HepG2 (cell line): ENCODE measurements at regions not wholly inside any gene's neighbourhood (a gene's known extent, or its start where the extent isn't known, plus 50 kb on each side); places are given as distances from the start of the nearest gene placed in this dataset.
A peak's percentile ranks its signal among the peaks of the same experiment; 100 is the strongest.

Experiments
- AHDC1 ChIP-seq: sonication (generic); formaldehyde crosslinking; IDR thresholded peaks from 2 replicates; pipeline ENCODE4 v1.5.1; 2020; ENCODE audit warnings: mild to moderate bottlenecking, missing genetic modification reagents, borderline replicate concordance
- CBFB ChIP-seq: sonication (generic); formaldehyde crosslinking; IDR thresholded peaks from 2 replicates; pipeline ENCODE4 v1.4.0; 2020; ENCODE audit warnings: missing genetic modification reagents
- CCAR2 ChIP-seq: fragments of 200-400 bp; formaldehyde crosslinking; optimal IDR thresholded peaks from 2 replicates; pipeline ENCODE3; 2018; ENCODE audit warnings: low read depth, mild to moderate bottlenecking, low read length, moderate library complexity
- EHMT2 ChIP-seq: fragments of 200-600 bp; sonication (generic); IDR thresholded peaks from 2 replicates; pipeline ENCODE4 v1.7.0; 2017; ENCODE audit warnings: antibody characterized with exemption, low read depth, low read length, borderline replicate concordance
- HNRNPK ChIP-seq: fragments of 200-400 bp; formaldehyde crosslinking; IDR thresholded peaks from 2 replicates; pipeline ENCODE4 v1.6.1; 2018; ENCODE audit warnings: low read length, low read depth, moderate library complexity, mild to moderate bottlenecking; ENCODE audit not compliant: poor library complexity, severe bottlenecking
- MEIS2 ChIP-seq: sonication (generic); formaldehyde crosslinking; IDR thresholded peaks from 2 replicates; pipeline ENCODE4 v1.9.0; 2021; ENCODE audit warnings: mild to moderate bottlenecking, missing genetic modification reagents
- MTF2 ChIP-seq: sonication (generic); formaldehyde crosslinking; IDR thresholded peaks from 2 replicates; pipeline ENCODE4 v1.5.0; 2020; ENCODE audit warnings: missing genetic modification reagents, borderline replicate concordance
- MYNN ChIP-seq: sonication (generic); formaldehyde crosslinking; IDR thresholded peaks from 2 replicates; pipeline ENCODE4 v1.4.0; 2020; ENCODE audit warnings: mild to moderate bottlenecking, low read depth, missing genetic modification reagents
- POGZ ChIP-seq: sonication (generic); formaldehyde crosslinking; IDR thresholded peaks from 2 replicates; pipeline ENCODE4 v1.4.0; 2020; ENCODE audit warnings: mild to moderate bottlenecking, missing genetic modification reagents
- RBAK ChIP-seq: sonication (generic); formaldehyde crosslinking; IDR thresholded peaks from 2 replicates; pipeline ENCODE4 v1.5.1; 2020; ENCODE audit warnings: mild to moderate bottlenecking, missing genetic modification reagents
- RFX5 ChIP-seq: IDR thresholded peaks from 2 replicates; pipeline ENCODE4 v1.6.1; 2011; ENCODE audit warnings: low read depth, low read length, improper control_type of control experiment
- SIN3B ChIP-seq: fragments of 150-350 bp; IDR thresholded peaks from 2 replicates; pipeline ENCODE4 v1.6.1; 2014; ENCODE audit warnings: low read length
- SNRNP70 ChIP-seq: fragments of 200-400 bp; formaldehyde crosslinking; IDR thresholded peaks from 2 replicates; pipeline ENCODE4 v1.6.1; 2017; ENCODE audit warnings: mild to moderate bottlenecking, low read depth, low read length, moderate library complexity
- SRSF9 ChIP-seq: fragments of 200-400 bp; formaldehyde crosslinking; IDR thresholded peaks from 2 replicates; pipeline ENCODE4 v1.6.1; 2018; ENCODE audit warnings: borderline replicate concordance, mild to moderate bottlenecking, low read depth, low read length; ENCODE audit not compliant: insufficient read depth, poor library complexity, severe bottlenecking
- TFDP1 ChIP-seq: IDR thresholded peaks from 2 replicates; pipeline ENCODE4 v1.6.1; 2016; ENCODE audit warnings: missing compliant biosample characterization, missing genetic modification reagents, borderline replicate concordance
- THAP11 ChIP-seq: IDR thresholded peaks from 2 replicates; pipeline ENCODE4 v1.6.1; 2016; ENCODE audit warnings: missing biosample characterization, missing genetic modification reagents
- ZKSCAN8 ChIP-seq: IDR thresholded peaks from 2 replicates; pipeline ENCODE4 v1.6.1; 2016; ENCODE audit warnings: borderline replicate concordance, missing genetic modification reagents, missing compliant biosample characterization
- ZMYM3 ChIP-seq: sonication (generic); formaldehyde crosslinking; IDR thresholded peaks from 2 replicates; pipeline ENCODE4 v1.5.1; 2020; ENCODE audit warnings: mild to moderate bottlenecking, missing genetic modification reagents
- ZNF124 ChIP-seq: sonication (generic); formaldehyde crosslinking; IDR thresholded peaks from 2 replicates; pipeline ENCODE4 v1.4.0; 2020; ENCODE audit warnings: missing genetic modification reagents
- ZNF160 ChIP-seq: sonication (generic); formaldehyde crosslinking; IDR thresholded peaks from 2 replicates; pipeline ENCODE4 v1.8.0; 2022; ENCODE audit warnings: mild to moderate bottlenecking, inconsistent platforms, missing genetic modification reagents
- ZNF24 ChIP-seq: fragments of 450-650 bp; IDR thresholded peaks from 2 replicates; pipeline ENCODE4 v1.6.1; 2017; ENCODE audit warnings: antibody characterized with exemption, mild to moderate bottlenecking
- ZNF34 ChIP-seq: sonication (generic); formaldehyde crosslinking; IDR thresholded peaks from 2 replicates; pipeline ENCODE4 v1.4.0; 2020; ENCODE audit warnings: mild to moderate bottlenecking, missing genetic modification reagents, borderline replicate concordance
- ZNF704 ChIP-seq: sonication (generic); formaldehyde crosslinking; IDR thresholded peaks from 2 replicates; pipeline ENCODE4 v1.8.1; 2023; ENCODE audit warnings: mild to moderate bottlenecking, inconsistent platforms, moderate library complexity, missing genetic modification reagents, borderline replicate concordance
- ZNF749 ChIP-seq: sonication (generic); formaldehyde crosslinking; IDR thresholded peaks from 2 replicates; pipeline ENCODE4 v1.8.0; 2022; ENCODE audit warnings: mild to moderate bottlenecking, missing genetic modification reagents, moderate library complexity, borderline replicate concordance

GRCh38 chr19:56900573-56901097 is 60.1 kb upstream of the PEG3 start (continued):
- TF ChIP-seq AHDC1 (CRISPR knock-in tag) (peak; percentile 94), CBFB (peak; percentile 68; the same call in 1 of the 2 replicates), MEIS2 (CRISPR knock-in tag) (peak; percentile 87), POGZ (CRISPR knock-in tag) (peak; percentile 91), EHMT2 (no peak; the same call in 1 of the 2 replicates), ZNF124 (CRISPR knock-in tag) (peak; percentile 80), ZNF704 (CRISPR knock-in tag) (peak; percentile 82; the same call in 1 of the 2 replicates), HNRNPK (no peak), RBAK (CRISPR knock-in tag) (no peak), SRSF9 (no peak), RFX5 (no peak), ZKSCAN8 (peak; percentile 92), TFDP1 (peak; percentile 92), CCAR2 (no peak), THAP11 (CRISPR knock-in tag) (peak; percentile 82), SIN3B (no peak), MYNN (CRISPR knock-in tag) (peak; percentile 68; the same call in 1 of the 2 replicates), ZMYM3 (CRISPR knock-in tag) (peak; percentile 83), ZNF34 (CRISPR knock-in tag) (no peak), ZNF160 (CRISPR knock-in tag) (peak; percentile 76; the same call in 1 of the 2 replicates), SNRNP70 (no peak), ZNF749 (CRISPR knock-in tag) (peak; percentile 96), MTF2 (CRISPR knock-in tag) (no peak), ZNF24 (no peak)
